ENCODE measurements at regions not wholly inside any gene's neighbourhood (a gene's known extent, or its start where the extent isn't known, plus 50 kb on each side); places are given as distances from the start of the nearest gene placed in this dataset.
A peak's percentile ranks its signal among the peaks of the same experiment; 100 is the strongest.

GRCh38 chr17:77807746-77808441 lies 150.6 kb upstream of the TNRC6C start:
- Histone ChIP-seq H3K27ac (no peak overlapping the region), H3K4me1 (peaks cover 10 to 31% (median 24%) of the 10 kb centered on the region in 9 donors), H3K27me3 (peaks cover 0 to 3% (median 0%) of the 10 kb centered on the region in 7 donors), H3K36me3 (no peaks in the 10 kb centered on the region), H3K9me3 (no peaks in the 10 kb centered on the region), H3K4me3 (no peak overlapping the region)
- intact Hi-C loops (cut with DNase I) = loop anchor here in 1 of 10 donors (5.0 kb wide), 1 partner anchor 66 kb away; no protein-coding TSS in a partner anchor
- no peak for ATAC-seq
- no peak for DNase-seq
- WGBS, 2 donors = 88 to 92% methylated on average over 7 of the region's 7 CpGs
- no peak for TF ChIP-seq CTCF (IDR thresholded peaks at IDR 0.05)

- intact Hi-C loops (cut with DNase I) = loop anchor here in 1 of 10 donors (5.0 kb wide), 1 partner anchor 67 kb away; no protein-coding TSS in a partner anchor
- no peak overlapping the region for H3K4me3 ChIP-seq
- no peak overlapping the region for H3K27ac ChIP-seq
- no peak for TF ChIP-seq CTCF (IDR thresholded peaks at IDR 0.05)
- DNase-seq = no peak
- no peaks in the 10 kb centered on the region for H3K9me3 ChIP-seq
- H3K36me3 ChIP-seq = no peaks in the 10 kb centered on the region
- 93 to 94% methylated on average over 10 of the region's 10 CpGs for WGBS, 2 donors
- no peak for ATAC-seq
- H3K4me1 ChIP-seq = peaks cover 10 to 26% (median 21%) of the 10 kb centered on the region in 9 donors
- H3K27me3 ChIP-seq = no peaks in the 10 kb centered on the region
Measured at GRCh38 chr17:77808686-77809425, 149.6 kb upstream of the TNRC6C start.

- Histone ChIP-seq H3K36me3 (no peaks in the 10 kb centered on the region), H3K9me3 (no peaks in the 10 kb centered on the region), H3K4me1 (peaks cover 10 to 26% (median 21%) of the 10 kb centered on the region in 9 donors), H3K27ac (no peak overlapping the region), H3K27me3 (no peaks in the 10 kb centered on the region), H3K4me3 (no peak overlapping the region)
- DNase-seq (no peak), ATAC-seq (no peak)
- WGBS, 2 donors = 93 to 97% methylated on average over 2 of the region's 2 CpGs
- no peak for TF ChIP-seq CTCF (IDR thresholded peaks at IDR 0.05)
- intact Hi-C loops (cut with DNase I) = loop anchor here in 2 of 10 donors (5.0 kb wide), 2 partner anchors 68 to 73 kb away; no protein-coding TSS in a partner anchor
Measured at GRCh38 chr17:77809814-77810213, 148.7 kb upstream of the TNRC6C start.

GRCh38 chr17:77810536-77810935 lies 148.0 kb upstream of the TNRC6C start:
- Histone ChIP-seq H3K4me1 (peaks cover 10 to 26% (median 21%) of the 10 kb centered on the region in 9 donors), H3K36me3 (no peaks in the 10 kb centered on the region), H3K4me3 (no peak overlapping the region), H3K27me3 (no peaks in the 10 kb centered on the region), H3K9me3 (no peaks in the 10 kb centered on the region), H3K27ac (peak overlapping the region in 8 of 10 donors; percentile 33 to 74 (median 52))
- WGBS, 2 donors = 4 to 15% methylated on average over 1 of the region's 1 CpG
- TF ChIP-seq CTCF (IDR thresholded peaks at IDR 0.05) = no peak
- DNase-seq = peak; percentile 48 to 53
- intact Hi-C loops (cut with DNase I) = loop anchor here in 1 of 10 donors (5.0 kb wide), 1 partner anchor 73 kb away; no protein-coding TSS in a partner anchor
- peak; percentile 84 to 96 (median 91) for ATAC-seq
